Activated CD4-positive, alpha-beta memory T cell treated with anti-CD3 and anti-CD28 coated beads for 36 hours (primary cell): ENCODE measurements at regions not wholly inside any gene's neighbourhood (a gene's known extent, or its start where the extent isn't known, plus 50 kb on each side); places are given as distances from the start of the nearest gene placed in this dataset.
"Not testable (repeated sequence)": the region's sequence is repeated elsewhere in the genome, so short reads cannot be mapped to it uniquely, and the experiment has no call there.

ENCODE experiments used
- CTCF ChIA-PET: fragments of 350-600 bp; sonication (Branson Sonifier 250); formaldehyde crosslinking; loops from one replicate; lab custom pipeline; 2021; ENCODE audit warnings: antibody characterized with exemption, inconsistent platforms; lab: Charles Lee
- POLR2A ChIA-PET: fragments of 350-600 bp; sonication (Branson Sonifier 250); formaldehyde crosslinking; loops from one replicate; lab custom pipeline; 2021; ENCODE audit warnings: antibody characterized with exemption; lab: Charles Lee
- DNase-seq: peaks from one replicate; pipeline ENCODE4 v3.0.0-alpha.2; 2020
- H3K27ac Mint-ChIP-seq: one replicate; pipeline ENCODE4 v1.8.0; 2021; ENCODE audit warnings: mixed read lengths
- H3K27me3 Mint-ChIP-seq: one replicate; pipeline ENCODE4 v1.8.0; 2021; ENCODE audit warnings: mixed read lengths
- H3K36me3 Mint-ChIP-seq: one replicate; pipeline ENCODE4 v1.8.0; 2021; ENCODE audit warnings: mixed read lengths
- H3K4me1 Mint-ChIP-seq: one replicate; pipeline ENCODE4 v1.8.0; 2021; ENCODE audit warnings: low read depth, mixed read lengths
- H3K4me3 Mint-ChIP-seq: one replicate; pipeline ENCODE4 v1.8.0; 2021; ENCODE audit warnings: mild to moderate bottlenecking, mixed read lengths
- H3K9me3 Mint-ChIP-seq: one replicate; pipeline ENCODE4 v1.8.0; 2021; ENCODE audit warnings: mixed read lengths
- intact Hi-C: fragments of 100-400 bp; cut with micrococcal nuclease; formaldehyde crosslinking; loops from one replicate; pipeline ENCODE4 v1.15.1; 2023

DNA sequence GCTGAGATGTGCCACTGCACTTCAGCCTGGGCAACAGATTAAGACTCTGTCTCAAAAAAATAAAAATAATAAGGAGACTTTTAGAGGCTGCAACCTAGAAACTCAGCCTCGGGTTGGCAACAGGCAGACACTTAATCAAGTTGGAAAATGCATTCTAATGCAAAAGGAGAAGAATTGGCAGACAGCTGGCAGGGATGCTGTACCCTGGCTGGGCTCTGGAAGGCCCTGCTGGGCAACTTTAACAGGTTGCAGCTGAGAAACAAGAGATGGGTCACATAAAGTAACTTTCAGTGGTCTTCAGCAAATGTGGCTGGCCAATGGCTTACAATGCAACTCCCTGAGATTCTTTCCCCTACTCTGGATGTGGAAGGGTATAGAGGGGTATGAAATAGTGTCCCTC lies 1225.7 kb downstream of the TYW1 start:
- ChIA-PET POLR2A (no interaction called here), CTCF (no interaction called here)
- Mint-ChIP-seq H3K27me3 (no peaks in the 10 kb centered on the region), H3K4me3 (no peak overlapping the region), H3K36me3 (no peaks in the 10 kb centered on the region), H3K9me3 (peaks cover 13% of the 10 kb centered on the region), H3K27ac (no peak overlapping the region), H3K4me1 (no peaks in the 10 kb centered on the region)
- no peak for DNase-seq
- intact Hi-C loops: no loop called here

DNA sequence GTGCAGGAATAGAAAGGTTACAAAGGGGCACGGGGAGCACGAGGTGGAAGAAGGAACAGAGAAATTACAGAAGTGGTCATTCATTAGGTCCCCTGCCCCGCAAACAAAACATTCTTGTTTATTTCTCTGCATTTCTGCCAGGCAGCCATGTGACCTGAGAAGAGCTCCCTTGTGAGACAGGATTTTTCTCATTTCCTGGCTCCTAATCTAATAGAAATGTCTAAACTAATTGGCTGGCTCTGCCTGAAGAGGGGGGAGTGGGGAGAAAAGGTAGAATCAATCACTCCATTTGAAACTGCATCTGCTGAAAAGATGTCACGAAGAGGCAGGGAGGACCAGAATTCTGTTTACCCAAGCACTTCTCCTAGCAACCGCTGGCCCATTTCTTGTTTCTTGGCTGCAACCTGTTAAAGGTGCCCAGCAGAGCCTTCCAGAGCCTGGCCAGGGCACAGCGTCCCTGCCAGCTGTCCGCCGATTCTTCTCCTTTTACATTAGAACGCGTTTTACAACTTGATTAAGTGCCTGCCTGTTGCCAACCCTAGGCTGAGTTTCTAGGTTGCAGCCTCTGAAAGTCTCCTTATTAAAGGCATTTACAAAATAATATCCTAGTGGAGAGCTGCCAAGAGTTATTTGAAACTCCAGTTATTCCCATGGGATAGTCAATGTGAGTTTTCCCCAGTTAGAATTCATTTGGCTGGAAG lies 1227.6 kb downstream of the TYW1 start:
- Mint-ChIP-seq H3K27me3 (no peaks in the 10 kb centered on the region), H3K36me3 (no peaks in the 10 kb centered on the region), H3K27ac (no peak overlapping the region), H3K4me3 (no peak overlapping the region), H3K4me1 (no peaks in the 10 kb centered on the region), H3K9me3 (peaks cover 12% of the 10 kb centered on the region)
- CTCF ChIA-PET: no interaction called here
- intact Hi-C loops: no loop called here
- DNase-seq: no peak
- POLR2A ChIA-PET: no interaction called here

DNA sequence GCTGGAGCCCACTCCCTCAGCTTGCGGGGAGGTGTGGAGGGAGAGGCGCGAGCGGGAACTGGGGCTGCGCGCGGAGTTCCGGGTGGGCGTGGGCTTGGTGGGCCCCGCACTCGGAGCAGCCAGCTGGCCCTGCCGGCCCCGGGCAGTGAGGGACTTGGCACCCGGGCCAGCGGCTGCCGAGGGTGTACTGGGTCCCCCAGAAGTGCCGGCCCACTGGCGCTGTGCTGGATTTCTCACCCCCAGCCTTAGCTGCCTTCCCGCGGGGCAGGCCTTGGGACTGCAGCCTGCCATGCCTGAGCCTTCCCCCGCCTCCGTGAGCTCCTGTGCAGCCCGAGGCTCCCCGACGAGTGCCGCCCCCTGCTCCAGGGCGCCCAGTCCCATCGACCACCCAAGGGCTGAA lies 1234.4 kb downstream of the TYW1 start:
- H3K4me1 Mint-ChIP-seq, H3K27ac Mint-ChIP-seq, POLR2A ChIA-PET, H3K27me3 Mint-ChIP-seq, H3K36me3 Mint-ChIP-seq, CTCF ChIA-PET, intact Hi-C loops, H3K4me3 Mint-ChIP-seq, DNase-seq: not testable (repeated sequence)
- peaks cover 19% of the 10 kb centered on the region for H3K9me3 Mint-ChIP-seq

DNA sequence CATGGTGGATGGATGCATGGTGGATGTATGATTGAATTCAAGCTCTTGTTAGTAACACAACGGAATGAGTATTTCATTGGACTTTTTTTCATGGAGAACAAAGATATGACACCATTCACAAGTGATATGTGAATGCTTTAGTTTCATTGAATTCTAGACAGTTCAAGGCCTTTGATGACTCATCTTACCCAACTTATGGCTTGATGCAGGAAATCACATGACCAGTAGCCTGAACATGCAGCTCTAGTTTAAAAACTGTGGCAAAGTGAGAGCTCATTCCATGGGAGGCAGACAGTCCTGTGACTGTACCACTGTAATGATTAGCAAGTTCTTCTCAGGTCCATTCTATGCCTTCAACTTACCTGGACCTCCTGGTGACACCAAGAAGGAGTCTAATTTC lies 1239.3 kb downstream of the TYW1 start:
- CTCF ChIA-PET: no interaction called here
- intact Hi-C loops: no loop called here
- Mint-ChIP-seq H3K36me3 (no peaks in the 10 kb centered on the region), H3K4me1 (no peaks in the 10 kb centered on the region), H3K27ac (no peak overlapping the region), H3K9me3 (peaks cover 24% of the 10 kb centered on the region), H3K4me3 (no peak overlapping the region), H3K27me3 (no peaks in the 10 kb centered on the region)
- POLR2A ChIA-PET: no interaction called here
- no peak for DNase-seq

DNA sequence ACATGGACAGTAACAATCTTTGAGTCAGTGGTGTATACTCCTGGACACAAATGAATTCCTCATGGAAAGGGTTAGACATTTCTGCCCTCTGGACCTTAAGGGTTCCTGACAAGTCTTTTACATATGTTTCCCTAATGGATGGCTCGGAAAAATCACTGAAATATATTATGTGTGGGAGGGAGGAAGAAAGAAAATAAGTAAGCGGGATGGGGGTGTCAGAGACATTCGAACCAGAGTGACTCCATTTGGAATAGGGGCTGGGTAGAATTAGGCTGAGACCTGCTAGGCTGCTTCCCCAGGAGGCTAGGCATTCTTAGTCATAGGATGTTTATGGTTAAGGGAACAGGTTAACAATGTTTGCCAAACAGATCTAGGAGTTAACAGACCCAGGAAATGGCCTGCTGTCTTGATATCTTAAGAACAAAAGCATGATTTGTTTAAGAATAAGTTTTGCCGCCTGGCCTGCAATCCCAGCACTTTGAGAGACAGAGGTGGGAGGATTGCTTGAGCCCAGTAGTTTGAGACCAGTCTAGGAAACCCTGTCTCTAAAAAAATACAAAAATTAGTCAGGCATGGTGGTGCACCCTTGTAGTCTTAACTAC lies 1241.7 kb downstream of the TYW1 start:
- H3K4me1 Mint-ChIP-seq: no peaks in the 10 kb centered on the region
- DNase-seq: no peak
- no peak overlapping the region for H3K27ac Mint-ChIP-seq
- H3K9me3 Mint-ChIP-seq: peaks cover 39% of the 10 kb centered on the region
- ChIA-PET POLR2A (no interaction called here), CTCF (no interaction called here)
- intact Hi-C loops: no loop called here
- no peaks in the 10 kb centered on the region for H3K27me3 Mint-ChIP-seq
- H3K4me3 Mint-ChIP-seq: no peak overlapping the region
- no peaks in the 10 kb centered on the region for H3K36me3 Mint-ChIP-seq

DNA sequence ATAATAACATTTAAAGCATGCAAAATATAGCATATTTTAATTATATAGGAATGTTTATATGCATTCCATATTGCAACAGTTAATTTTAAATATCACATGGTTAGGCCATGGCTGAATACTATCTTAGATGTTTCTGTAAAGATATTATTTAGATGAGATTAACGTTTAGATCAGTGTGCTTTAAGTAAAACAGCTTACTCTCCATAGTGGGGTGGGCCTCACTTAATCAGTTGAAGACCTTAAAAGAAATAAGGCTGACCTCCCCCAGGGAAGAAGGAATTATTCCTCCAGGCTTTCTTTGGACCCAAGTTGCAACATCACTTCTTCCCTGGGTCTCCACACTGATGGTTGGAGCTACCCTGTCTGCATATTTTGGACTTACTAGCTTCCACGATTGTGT lies 1246.5 kb downstream of the TYW1 start:
- Mint-ChIP-seq H3K4me1 (no peaks in the 10 kb centered on the region), H3K27me3 (no peaks in the 10 kb centered on the region), H3K4me3 (no peak overlapping the region), H3K9me3 (peaks cover 38% of the 10 kb centered on the region), H3K36me3 (no peaks in the 10 kb centered on the region), H3K27ac (no peak overlapping the region)
- DNase-seq: no peak
- intact Hi-C loops: no loop called here
- ChIA-PET CTCF (no interaction called here), POLR2A (no interaction called here)

- ChIA-PET CTCF (no interaction called here), POLR2A (no interaction called here)
- peaks cover 44% of the 10 kb centered on the region for H3K9me3 Mint-ChIP-seq
- H3K27ac Mint-ChIP-seq: no peak overlapping the region
- no peaks in the 10 kb centered on the region for H3K27me3 Mint-ChIP-seq
- intact Hi-C loops: no loop called here
- DNase-seq: no peak
- no peak overlapping the region for H3K4me3 Mint-ChIP-seq
- no peaks in the 10 kb centered on the region for H3K36me3 Mint-ChIP-seq
- H3K4me1 Mint-ChIP-seq: no peaks in the 10 kb centered on the region
Measured at GRCh38 chr7:68244389-68244788, 1247.8 kb downstream of the TYW1 start.

GRCh38 chr7:68245688-68246087 lies 1249.1 kb downstream of the TYW1 start:
- Mint-ChIP-seq H3K9me3 (peaks cover 51% of the 10 kb centered on the region), H3K27me3 (no peaks in the 10 kb centered on the region), H3K4me1 (no peaks in the 10 kb centered on the region)

GRCh38 chr7:68246189-68246633 lies 1249.6 kb downstream of the TYW1 start:
- intact Hi-C loops: no loop called here
- H3K27me3 Mint-ChIP-seq: no peaks in the 10 kb centered on the region
- no peak for DNase-seq
- peaks cover 46% of the 10 kb centered on the region for H3K9me3 Mint-ChIP-seq
- H3K36me3 Mint-ChIP-seq: no peaks in the 10 kb centered on the region
- no peak overlapping the region for H3K27ac Mint-ChIP-seq
- H3K4me1 Mint-ChIP-seq: no peaks in the 10 kb centered on the region
- POLR2A ChIA-PET: no interaction called here
- no peak overlapping the region for H3K4me3 Mint-ChIP-seq
- CTCF ChIA-PET: no interaction called here

More at GRCh38 chr7:68245688-68246087, 1249.1 kb downstream of the TYW1 start:
- DNase-seq: no peak
- ChIA-PET CTCF (no interaction called here), POLR2A (no interaction called here)
- intact Hi-C loops: no loop called here
- no peak overlapping the region for H3K4me3 Mint-ChIP-seq
- H3K36me3 Mint-ChIP-seq: no peaks in the 10 kb centered on the region
- no peak overlapping the region for H3K27ac Mint-ChIP-seq

GRCh38 chr7:68247126-68247525 lies 1250.5 kb downstream of the TYW1 start:
- Mint-ChIP-seq H3K27ac (no peak overlapping the region), H3K4me1 (no peaks in the 10 kb centered on the region), H3K4me3 (no peak overlapping the region), H3K9me3 (peaks cover 44% of the 10 kb centered on the region), H3K27me3 (no peaks in the 10 kb centered on the region), H3K36me3 (no peaks in the 10 kb centered on the region)
- ChIA-PET POLR2A (no interaction called here), CTCF (no interaction called here)
- DNase-seq: no peak
- intact Hi-C loops: no loop called here

DNA sequence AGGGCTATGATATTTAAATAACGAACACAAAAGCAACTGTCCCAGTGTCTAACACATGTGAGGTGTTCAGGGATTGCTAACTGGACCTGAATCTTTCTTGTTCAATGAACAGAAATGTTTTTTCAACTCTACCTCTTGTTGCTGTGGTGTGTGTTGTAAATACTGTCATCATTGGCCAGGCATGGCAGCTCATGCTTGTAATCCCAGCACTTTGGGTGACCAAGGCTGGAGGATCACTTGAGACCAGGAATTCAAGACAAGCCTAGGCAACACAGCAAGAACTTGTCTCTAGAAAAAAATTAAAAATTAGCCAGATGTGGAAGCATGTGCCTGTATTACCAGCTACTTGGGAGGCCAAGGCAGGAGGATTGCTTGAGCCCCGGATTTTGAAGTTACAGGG lies 1250.9 kb downstream of the TYW1 start:
- intact Hi-C loops: no loop called here
- CTCF ChIA-PET: no interaction called here

GRCh38 chr7:68248973-68249372 lies 1252.3 kb downstream of the TYW1 start:
- intact Hi-C loops: no loop called here
- DNase-seq: no peak
- Mint-ChIP-seq H3K27me3 (no peaks in the 10 kb centered on the region), H3K4me3 (no peak overlapping the region), H3K9me3 (peaks cover 42% of the 10 kb centered on the region), H3K27ac (no peak overlapping the region), H3K36me3 (no peaks in the 10 kb centered on the region), H3K4me1 (no peaks in the 10 kb centered on the region)
- ChIA-PET POLR2A (no interaction called here), CTCF (no interaction called here)

More for the DNA sequence above, 1250.9 kb downstream of the TYW1 start:
- POLR2A ChIA-PET: no interaction called here
- Mint-ChIP-seq H3K36me3 (no peaks in the 10 kb centered on the region), H3K9me3 (peaks cover 42% of the 10 kb centered on the region), H3K27me3 (no peaks in the 10 kb centered on the region), H3K27ac (no peak overlapping the region), H3K4me3 (no peak overlapping the region), H3K4me1 (no peaks in the 10 kb centered on the region)
- DNase-seq: no peak

DNA sequence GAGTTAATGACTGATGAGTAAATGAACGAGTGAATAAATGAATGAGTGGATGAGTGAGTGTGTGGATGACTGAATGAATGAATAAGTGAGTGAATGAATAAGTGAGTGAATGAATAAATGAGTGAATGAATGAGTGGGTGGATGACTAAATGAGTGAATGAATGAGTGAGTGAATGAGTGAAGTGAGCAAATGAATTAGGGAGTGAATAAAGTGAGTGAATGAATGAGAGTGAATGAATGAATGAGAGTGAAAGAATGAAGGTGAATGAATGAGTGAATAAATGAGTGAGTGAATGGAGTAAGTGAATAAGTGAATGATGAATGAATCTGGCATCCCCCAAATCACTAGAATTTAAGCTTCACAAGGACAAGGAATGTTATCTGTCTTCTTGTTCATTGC lies 1253.0 kb downstream of the TYW1 start:
- intact Hi-C loops: no loop called here
- no peaks in the 10 kb centered on the region for H3K4me1 Mint-ChIP-seq
- H3K27ac Mint-ChIP-seq: no peak overlapping the region
- no peaks in the 10 kb centered on the region for H3K27me3 Mint-ChIP-seq
- H3K9me3 Mint-ChIP-seq: peaks cover 38% of the 10 kb centered on the region
- H3K4me3 Mint-ChIP-seq: no peak overlapping the region
- ChIA-PET POLR2A (no interaction called here), CTCF (no interaction called here)
- H3K36me3 Mint-ChIP-seq: no peaks in the 10 kb centered on the region
- DNase-seq: no peak
